Mucosa of rectum (tissue), 2 donors: ENCODE measurements at regions not wholly inside any gene's neighbourhood (a gene's known extent, or its start where the extent isn't known, plus 50 kb on each side); places are given as distances from the start of the nearest gene placed in this dataset.

Experiments
- H3K27ac ChIP-seq, 2 donors: one replicate each; pipeline ENCODE4 v1.7.0; 2013; ENCODE audit warnings: inconsistent platforms in 2 of 2, low read depth in 2 of 2, low read length in 2 of 2
- H3K27me3 ChIP-seq, 2 donors: one replicate each; pipeline ENCODE4 v1.7.0; 2013; ENCODE audit warnings: low read length in 2 of 2; ENCODE audit not compliant: control insufficient read depth in 2 of 2, insufficient read depth in 2 of 2
- H3K36me3 ChIP-seq, 2 donors: one replicate each; pipeline ENCODE4 v1.7.0; 2013; ENCODE audit warnings: low read length in 2 of 2; ENCODE audit not compliant: control insufficient read depth in 2 of 2, insufficient read depth in 2 of 2
- H3K4me1 ChIP-seq, 2 donors: one replicate each; pipeline ENCODE4 v1.7.0; 2013; ENCODE audit warnings: low read length in 2 of 2, mild to moderate bottlenecking in 1 of 2; ENCODE audit not compliant: control insufficient read depth in 2 of 2, insufficient read depth in 2 of 2
- H3K4me3 ChIP-seq, 2 donors: one replicate each; pipeline ENCODE4 v1.7.0; 2013; ENCODE audit warnings: low read length in 2 of 2
- H3K9ac ChIP-seq, 2 donors: one replicate each; pipeline ENCODE4 v1.7.0; 2013; ENCODE audit warnings: low read length in 2 of 2, low read depth in 1 of 2, mild to moderate bottlenecking in 1 of 2
- H3K9me3 ChIP-seq, 2 donors: one replicate each; pipeline ENCODE4 v1.7.0; 2013; ENCODE audit warnings: low read length in 2 of 2; ENCODE audit not compliant: control insufficient read depth in 2 of 2
- donor health status: healthy.
- donor health status: Normal muscosa, but diverticular disease.

GRCh38 chr5:23385036-23385435 lies 122.4 kb upstream of the PRDM9 start:
- no peaks in the 10 kb centered on the region for H3K36me3 ChIP-seq
- peaks cover 0 to 4% of the 10 kb centered on the region in 2 donors for H3K9me3 ChIP-seq
- H3K4me1 ChIP-seq = no peaks in the 10 kb centered on the region
- no peak overlapping the region for H3K4me3 ChIP-seq
- no peak overlapping the region for H3K27ac ChIP-seq
- H3K27me3 ChIP-seq = no peaks in the 10 kb centered on the region
- H3K9ac ChIP-seq = no peak overlapping the region

- no peak overlapping the region for H3K27ac ChIP-seq
- H3K9ac ChIP-seq = no peak overlapping the region
- no peaks in the 10 kb centered on the region for H3K27me3 ChIP-seq
- no peaks in the 10 kb centered on the region for H3K9me3 ChIP-seq
- no peaks in the 10 kb centered on the region for H3K4me1 ChIP-seq
- H3K4me3 ChIP-seq = no peak overlapping the region
- no peaks in the 10 kb centered on the region for H3K36me3 ChIP-seq
Observed at GRCh38 chr5:23372177-23372576, 135.2 kb upstream of the PRDM9 start.

GRCh38 chr5:23368393-23368792 lies 139.0 kb upstream of the PRDM9 start:
- no peaks in the 10 kb centered on the region for H3K27me3 ChIP-seq
- H3K9ac ChIP-seq = no peak overlapping the region
- H3K4me1 ChIP-seq = no peaks in the 10 kb centered on the region
- no peak overlapping the region for H3K4me3 ChIP-seq
- H3K27ac ChIP-seq = no peak overlapping the region
- no peaks in the 10 kb centered on the region for H3K36me3 ChIP-seq
- no peaks in the 10 kb centered on the region for H3K9me3 ChIP-seq

- no peaks in the 10 kb centered on the region for H3K27me3 ChIP-seq
- H3K4me1 ChIP-seq = no peaks in the 10 kb centered on the region
- no peaks in the 10 kb centered on the region for H3K36me3 ChIP-seq
- no peak overlapping the region for H3K4me3 ChIP-seq
- no peak overlapping the region for H3K9ac ChIP-seq
- H3K9me3 ChIP-seq = no peaks in the 10 kb centered on the region
- H3K27ac ChIP-seq = no peak overlapping the region
Observed at GRCh38 chr5:23367874-23368273, 139.5 kb upstream of the PRDM9 start.

GRCh38 chr5:23353286-23353685 lies 154.1 kb upstream of the PRDM9 start:
- Histone ChIP-seq H3K4me1 (no peaks in the 10 kb centered on the region), H3K27ac (no peak overlapping the region), H3K4me3 (no peak overlapping the region), H3K27me3 (no peaks in the 10 kb centered on the region), H3K9ac (no peak overlapping the region), H3K9me3 (peaks cover 2% of the 10 kb centered on the region in 2 donors), H3K36me3 (no peaks in the 10 kb centered on the region)

- H3K4me1 ChIP-seq = no peaks in the 10 kb centered on the region
- H3K9ac ChIP-seq = no peak overlapping the region
- H3K27me3 ChIP-seq = no peaks in the 10 kb centered on the region
- no peak overlapping the region for H3K27ac ChIP-seq
- no peak overlapping the region for H3K4me3 ChIP-seq
- H3K36me3 ChIP-seq = no peaks in the 10 kb centered on the region
- H3K9me3 ChIP-seq = peaks cover 2% of the 10 kb centered on the region in 2 donors
Observed at GRCh38 chr5:23352446-23352845, 155.0 kb upstream of the PRDM9 start.

- H3K4me3 ChIP-seq = no peak overlapping the region
- no peaks in the 10 kb centered on the region for H3K36me3 ChIP-seq
- H3K4me1 ChIP-seq = no peaks in the 10 kb centered on the region
- H3K27me3 ChIP-seq = no peaks in the 10 kb centered on the region
- no peak overlapping the region for H3K27ac ChIP-seq
- H3K9me3 ChIP-seq = no peaks in the 10 kb centered on the region
- no peak overlapping the region for H3K9ac ChIP-seq
Observed at GRCh38 chr5:23343121-23343520, 164.3 kb upstream of the PRDM9 start.

GRCh38 chr5:23332650-23333251 lies 174.7 kb upstream of the PRDM9 start:
- no peaks in the 10 kb centered on the region for H3K9me3 ChIP-seq
- no peaks in the 10 kb centered on the region for H3K27me3 ChIP-seq
- no peak overlapping the region for H3K4me3 ChIP-seq
- H3K27ac ChIP-seq = no peak overlapping the region
- H3K36me3 ChIP-seq = no peaks in the 10 kb centered on the region
- H3K4me1 ChIP-seq = no peaks in the 10 kb centered on the region
- H3K9ac ChIP-seq = no peak overlapping the region

GRCh38 chr5:23330726-23331125 lies 176.7 kb upstream of the PRDM9 start:
- Histone ChIP-seq H3K4me1 (no peaks in the 10 kb centered on the region), H3K9ac (no peak overlapping the region), H3K4me3 (no peak overlapping the region), H3K36me3 (no peaks in the 10 kb centered on the region), H3K27me3 (no peaks in the 10 kb centered on the region), H3K9me3 (no peaks in the 10 kb centered on the region), H3K27ac (no peak overlapping the region)

- Histone ChIP-seq H3K4me3 (no peak overlapping the region), H3K9me3 (no peaks in the 10 kb centered on the region), H3K9ac (no peak overlapping the region), H3K4me1 (no peaks in the 10 kb centered on the region), H3K36me3 (no peaks in the 10 kb centered on the region), H3K27ac (no peak overlapping the region), H3K27me3 (no peaks in the 10 kb centered on the region)
Observed at GRCh38 chr5:23319901-23320300, 187.5 kb upstream of the PRDM9 start.

- no peaks in the 10 kb centered on the region for H3K9me3 ChIP-seq
- no peak overlapping the region for H3K4me3 ChIP-seq
- no peaks in the 10 kb centered on the region for H3K4me1 ChIP-seq
- no peaks in the 10 kb centered on the region for H3K36me3 ChIP-seq
- no peak overlapping the region for H3K9ac ChIP-seq
- no peak overlapping the region for H3K27ac ChIP-seq
- no peaks in the 10 kb centered on the region for H3K27me3 ChIP-seq
Observed at GRCh38 chr5:23318960-23319359, 188.4 kb upstream of the PRDM9 start.
